Choroid plexus epithelial cell (primary cell): ENCODE measurements at regions not wholly inside any gene's neighbourhood (a gene's known extent, or its start where the extent isn't known, plus 50 kb on each side); places are given as distances from the start of the nearest gene placed in this dataset.
"Not testable (repeated sequence)": the region's sequence is repeated elsewhere in the genome, so short reads cannot be mapped to it uniquely, and the experiment has no call there.

Experiments used
- DNase-seq: peaks from one replicate; pipeline ENCODE4 v3.0.0-alpha.2; 2010; ENCODE audit warnings: low read depth
- H3K4me3 ChIP-seq: 2 replicates; pipeline ENCODE4 v1.5.1; 2011; ENCODE audit warnings: low read depth, mild to moderate bottlenecking, control low read depth, low read length, moderate library complexity
- CTCF ChIP-seq: conservative IDR thresholded peaks from 2 replicates; pipeline ENCODE4 v1.5.1; 2011; ENCODE audit warnings: low read depth, mild to moderate bottlenecking, control low read depth, inconsistent platforms, low read length, moderate library complexity

- DNase-seq, result no peak
- no peak overlapping the region for H3K4me3 ChIP-seq
- no peak for TF ChIP-seq CTCF
Observed at GRCh38 chr2:146376511-146377064, 1468.2 kb upstream of the ACVR2A start.

- no peak overlapping the region for H3K4me3 ChIP-seq
- TF ChIP-seq CTCF, result no peak
- peak; percentile 19 for DNase-seq
Observed at GRCh38 chr2:146374505-146374904, 1470.3 kb upstream of the ACVR2A start.

- not testable (repeated sequence) for H3K4me3 ChIP-seq, DNase-seq
Observed at GRCh38 chr2:146371364-146371763, 1473.5 kb upstream of the ACVR2A start.

- DNase-seq, result peak; percentile 13
- no peak overlapping the region for H3K4me3 ChIP-seq
- TF ChIP-seq CTCF, result no peak
Observed at GRCh38 chr2:146370826-146371225, 1474.0 kb upstream of the ACVR2A start.

- TF ChIP-seq CTCF, result no peak
- DNase-seq, result no peak
- H3K4me3 ChIP-seq, result no peak overlapping the region
Observed at GRCh38 chr2:146366276-146366675, 1478.6 kb upstream of the ACVR2A start.

GRCh38 chr2:146365041-146365440 lies 1479.8 kb upstream of the ACVR2A start:
- DNase-seq, result no peak
- H3K4me3 ChIP-seq, result no peak overlapping the region
- no peak for TF ChIP-seq CTCF

- TF ChIP-seq CTCF, result no peak
- H3K4me3 ChIP-seq, result no peak overlapping the region
- DNase-seq, result no peak
Observed at GRCh38 chr2:146363731-146364130, 1481.1 kb upstream of the ACVR2A start.
